ELF-1 (cell line): ENCODE measurements at regions not wholly inside any gene's neighbourhood (a gene's known extent, or its start where the extent isn't known, plus 50 kb on each side); places are given as distances from the start of the nearest gene placed in this dataset.
"Not testable (repeated sequence)": the region's sequence is repeated elsewhere in the genome, so short reads cannot be mapped to it uniquely, and the experiment has no call there.

Experiments used
- DNase-seq: peaks from one replicate; pipeline ENCODE4 v3.0.0-alpha.2; 2016; ENCODE audit warnings: low read depth, low spot score

DNA sequence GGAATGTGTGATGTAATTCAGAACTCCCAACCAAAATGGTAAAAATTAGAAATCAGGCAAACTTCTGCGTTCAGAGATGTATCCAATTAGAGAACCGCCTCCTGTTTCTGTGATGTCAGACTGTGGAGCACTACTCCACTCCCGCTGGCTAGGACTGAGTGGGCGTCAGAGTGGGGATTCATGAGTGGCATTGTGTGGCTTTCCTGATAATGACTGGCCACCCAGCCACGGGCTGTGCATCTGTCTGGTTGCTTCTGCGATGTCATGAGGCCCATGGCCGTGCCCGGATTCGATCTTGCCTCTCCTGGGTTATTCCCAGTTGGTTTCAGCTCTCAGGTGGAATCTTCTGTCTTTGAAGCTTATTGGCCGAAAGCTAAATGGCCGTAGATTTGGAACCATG, 87.1 kb upstream of the KCNA1 start:
- DNase-seq, result no peak

DNA sequence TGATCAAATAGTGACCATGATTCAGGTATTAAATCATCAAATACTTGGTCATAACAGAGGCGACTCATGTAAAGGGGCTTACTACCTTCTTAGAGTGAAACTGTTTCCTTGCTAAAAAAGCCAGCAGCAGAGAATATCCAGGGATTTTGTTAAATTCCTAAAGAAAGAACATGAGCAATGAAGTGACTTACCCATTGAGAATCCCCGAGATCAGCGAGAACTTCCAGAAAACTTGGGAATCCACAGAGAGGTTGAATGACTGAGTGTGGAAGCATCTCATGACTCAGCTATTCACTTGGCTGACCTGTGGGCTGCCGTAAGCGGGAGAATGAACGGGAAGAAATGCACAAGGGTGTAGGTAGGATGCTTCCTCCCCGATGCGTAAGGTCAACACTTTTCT, 85.3 kb upstream of the KCNA1 start:
- peak; percentile 32 for DNase-seq

DNA sequence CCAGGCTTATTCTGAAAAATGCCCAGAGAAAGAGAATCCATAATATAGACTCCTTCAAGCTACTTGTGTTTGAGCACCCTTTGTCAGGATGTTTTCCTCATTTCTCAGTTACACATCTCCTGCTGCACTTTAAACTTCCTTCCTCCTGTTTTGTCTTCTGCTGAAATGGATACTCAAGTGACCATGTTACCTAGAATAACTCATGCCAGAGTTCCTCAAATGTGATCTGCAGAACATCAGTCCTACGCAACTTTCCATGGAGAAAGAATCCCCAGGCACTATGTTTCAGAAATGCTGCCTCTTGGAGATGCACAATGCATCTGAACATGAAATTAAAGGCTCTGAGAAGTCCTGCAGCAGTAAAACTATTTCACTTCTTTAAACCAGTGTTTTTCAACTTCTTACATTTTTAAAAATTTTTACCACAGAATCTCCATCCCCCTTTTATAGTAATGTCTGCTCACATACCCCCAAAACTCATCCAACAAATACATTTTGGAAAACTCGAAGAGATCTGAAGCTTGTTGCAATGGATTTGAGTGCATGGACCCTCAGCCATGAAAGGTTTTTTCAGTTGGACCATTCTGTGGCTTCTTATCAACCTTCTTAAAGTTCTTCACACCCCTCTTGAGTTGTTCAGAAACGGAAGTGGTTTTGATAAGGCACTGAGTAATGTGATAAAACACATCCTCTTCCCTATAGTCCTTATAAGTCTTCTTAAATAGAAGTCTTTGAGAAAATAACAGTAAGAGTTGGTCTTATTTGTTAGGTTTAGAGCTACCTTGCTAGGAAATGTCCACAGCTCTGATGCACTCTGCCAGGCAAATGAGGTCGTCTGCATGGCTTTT, 84.5 kb upstream of the KCNA1 start:
- DNase-seq, result no peak

DNA sequence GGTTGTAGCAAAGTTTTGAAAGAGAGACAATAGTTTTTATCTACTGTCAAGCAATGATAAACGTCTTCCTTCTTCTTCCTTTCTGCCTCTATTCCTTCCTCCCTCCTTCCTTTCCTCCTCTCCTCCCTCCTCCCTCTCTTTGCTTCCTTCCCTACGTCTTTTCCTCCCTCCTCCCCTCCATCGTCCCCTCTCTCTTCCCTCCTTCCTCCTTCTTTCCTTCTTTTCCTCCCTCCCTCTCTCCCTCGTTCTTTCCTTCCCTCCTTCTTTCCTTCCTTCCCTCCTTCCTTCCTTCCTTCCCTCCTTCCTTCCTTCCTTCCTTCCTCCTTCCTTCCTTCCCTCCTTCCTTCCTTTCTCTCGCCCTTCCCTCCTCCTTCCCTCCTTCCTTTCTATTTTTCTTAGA, 82.8 kb upstream of the KCNA1 start:
- DNase-seq, result no peak

DNA sequence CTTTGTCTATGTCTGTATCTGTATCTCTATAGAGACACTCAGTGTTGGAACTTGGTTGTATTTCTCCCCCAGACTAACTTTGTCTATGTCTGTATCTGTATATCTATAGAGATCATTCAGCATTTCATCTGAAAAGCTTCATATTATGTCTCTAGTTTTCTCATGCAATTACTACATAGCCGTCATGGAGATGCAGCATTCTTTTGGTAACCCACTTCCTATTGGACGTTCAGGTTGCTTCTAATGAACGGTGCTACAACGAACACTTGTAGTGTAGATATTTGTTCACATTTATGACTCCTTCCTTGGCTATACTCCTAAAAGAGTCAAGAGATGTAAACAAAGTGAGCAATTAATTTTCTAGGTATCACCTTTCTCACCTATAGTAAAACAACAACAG, 81.5 kb upstream of the KCNA1 start:
- no peak for DNase-seq

DNA sequence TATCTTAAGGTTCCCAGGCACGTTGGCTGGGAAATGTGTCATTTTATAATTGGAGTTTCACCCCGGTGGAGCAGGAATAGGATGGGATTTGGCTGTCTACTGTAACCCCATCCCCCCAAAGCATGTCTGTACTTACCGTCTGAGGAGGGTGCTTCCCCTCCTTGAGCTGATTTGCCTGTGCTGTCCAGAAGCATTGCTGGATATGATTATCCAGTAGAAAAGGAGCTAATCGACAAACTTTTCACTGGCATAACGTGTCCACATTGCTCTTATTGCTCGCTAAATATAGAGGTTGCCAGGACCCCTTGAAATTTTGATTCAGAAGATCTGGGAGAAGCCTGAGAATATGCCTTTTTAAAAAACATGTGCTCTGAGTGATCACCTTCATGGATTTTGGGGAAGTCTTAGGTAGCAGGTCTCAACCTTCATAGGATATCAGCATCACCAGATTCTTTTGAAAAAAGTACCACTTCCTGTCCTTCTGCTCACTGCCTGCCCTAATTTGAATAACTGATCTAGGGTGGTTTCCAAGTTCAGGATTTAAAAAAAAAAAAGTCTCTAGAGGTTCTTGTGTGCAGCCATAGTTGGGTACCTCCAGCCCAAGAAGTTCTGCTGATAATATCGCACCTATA, 80.4 kb upstream of the KCNA1 start:
- DNase-seq, result no peak

DNA sequence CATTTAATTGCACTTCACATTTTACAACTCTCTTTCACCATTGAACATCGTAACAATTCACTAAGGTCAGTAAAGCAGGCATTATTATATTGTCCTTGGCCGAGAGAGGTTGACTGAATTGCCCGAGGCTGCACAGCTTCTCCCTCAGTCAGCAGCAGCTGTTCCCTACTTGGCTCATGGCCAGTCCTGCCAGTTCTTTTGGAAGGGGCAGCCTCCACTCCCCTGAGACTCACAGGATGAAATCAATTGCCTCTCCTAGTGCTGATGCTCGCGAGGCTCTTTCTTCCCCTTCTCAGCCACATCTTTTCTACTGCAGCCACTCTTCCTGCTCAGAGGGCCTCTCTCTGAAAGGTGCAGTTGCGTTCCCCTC, 79.9 kb upstream of the KCNA1 start:
- DNase-seq, result no peak

DNA sequence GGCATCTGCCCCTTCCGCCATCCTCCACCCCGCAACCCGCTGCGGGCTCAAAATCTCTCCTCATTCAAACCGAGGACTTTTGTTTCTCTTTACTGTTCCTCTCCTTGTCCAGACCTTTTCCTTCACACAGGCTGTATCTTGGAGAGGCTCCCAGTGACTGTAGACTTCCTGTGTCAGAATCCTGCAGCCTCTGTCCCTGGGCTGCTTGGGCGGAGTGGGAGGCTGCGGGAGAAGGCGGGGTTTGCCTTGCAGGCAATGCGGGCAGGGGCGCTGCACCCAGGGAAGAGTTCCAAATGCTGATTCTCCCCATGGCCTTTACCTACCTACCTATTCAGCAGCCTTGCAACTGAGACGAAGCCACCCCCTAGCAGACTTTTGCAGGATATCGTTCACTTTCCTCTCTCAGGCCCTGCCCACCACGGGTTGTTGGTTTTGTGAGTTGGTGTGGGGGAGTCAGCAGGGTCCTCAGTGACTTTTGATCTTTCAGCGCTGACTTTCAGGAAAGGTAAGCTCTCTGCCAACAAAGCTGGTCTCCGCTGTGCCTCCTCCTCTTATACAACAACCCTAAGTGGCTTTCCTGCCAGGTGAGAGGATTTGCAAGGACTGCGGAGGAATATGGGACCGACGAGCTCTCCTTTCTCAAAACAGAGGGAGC, 79.0 kb upstream of the KCNA1 start:
- no peak for DNase-seq

DNA sequence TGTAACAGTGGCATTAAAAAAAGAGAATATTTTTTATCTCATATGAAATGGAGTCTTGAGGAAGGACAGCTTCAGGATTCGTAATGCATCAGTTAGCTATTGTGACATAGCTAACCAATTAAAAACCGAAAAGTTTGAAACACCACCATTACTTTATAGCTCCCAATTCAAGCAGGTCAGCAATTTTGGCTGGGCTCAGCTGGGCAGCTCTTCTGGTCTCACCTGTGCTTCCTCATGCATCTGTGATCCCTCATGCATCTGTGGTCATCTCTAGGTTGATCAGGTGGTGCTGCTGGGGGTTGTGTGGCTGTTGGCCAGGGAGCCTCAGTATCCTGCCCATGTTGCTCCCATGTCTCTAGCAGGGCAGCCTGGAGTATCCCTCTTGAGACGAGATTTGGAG, 76.7 kb upstream of the KCNA1 start:
- no peak for DNase-seq

DNA sequence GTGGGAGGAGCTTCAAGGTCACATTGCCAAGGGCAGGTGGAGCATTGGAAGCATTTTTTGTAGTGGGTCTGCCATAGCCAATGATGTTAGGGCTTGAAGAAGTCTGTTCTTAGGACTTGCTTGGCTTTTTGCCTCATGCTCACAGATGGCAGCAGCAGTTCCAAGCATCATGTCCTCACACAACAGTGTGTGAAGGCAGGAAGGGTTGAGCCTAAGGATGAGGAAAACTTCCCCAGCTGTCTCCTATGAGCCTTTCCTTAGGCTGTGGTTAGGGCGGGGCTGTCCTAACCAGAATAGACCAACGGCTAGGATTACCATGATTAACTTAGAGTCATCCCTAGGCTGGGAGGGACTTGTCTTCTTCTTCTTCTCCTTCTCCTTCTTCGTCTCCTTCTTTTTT, 76.2 kb upstream of the KCNA1 start:
- DNase-seq, result no peak

DNA sequence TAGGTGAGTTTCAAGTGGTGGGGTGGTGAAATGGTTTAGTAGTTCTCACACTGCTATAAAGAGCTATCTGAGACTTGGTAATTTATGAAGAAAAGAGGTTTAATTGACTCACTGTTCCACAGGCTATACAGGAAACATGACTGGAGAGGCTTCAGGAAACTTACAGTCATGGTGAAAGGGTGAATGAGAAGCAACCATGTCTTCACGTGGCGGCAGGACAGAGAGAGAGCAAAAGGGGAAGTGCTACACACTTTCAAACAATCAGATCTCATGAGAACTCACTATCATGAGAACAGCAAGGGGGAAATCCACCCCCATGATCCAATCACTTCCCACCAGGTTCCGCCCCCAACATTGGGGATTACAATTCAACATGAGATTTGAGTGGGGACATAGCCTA, 67.3 kb upstream of the KCNA1 start:
- not testable (repeated sequence) for DNase-seq

DNA sequence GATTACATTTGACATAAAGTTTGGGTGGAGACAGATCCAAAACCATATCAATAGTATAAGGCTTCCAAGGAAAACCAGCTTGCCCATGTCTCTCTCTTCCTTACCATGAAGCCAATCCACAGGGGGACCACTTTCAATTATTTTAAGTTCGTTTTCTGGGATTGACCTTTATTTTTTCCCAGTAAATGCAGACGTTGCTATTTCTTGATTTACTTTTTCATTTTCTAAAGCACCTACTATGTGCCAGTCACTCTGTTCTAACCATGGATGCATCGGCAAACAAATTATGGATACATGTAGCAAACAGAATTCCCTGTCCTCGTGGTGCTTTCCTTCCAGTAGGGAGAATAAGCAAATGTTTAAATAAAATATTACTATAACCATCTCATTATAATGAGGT, 65.8 kb upstream of the KCNA1 start:
- no peak for DNase-seq

DNA sequence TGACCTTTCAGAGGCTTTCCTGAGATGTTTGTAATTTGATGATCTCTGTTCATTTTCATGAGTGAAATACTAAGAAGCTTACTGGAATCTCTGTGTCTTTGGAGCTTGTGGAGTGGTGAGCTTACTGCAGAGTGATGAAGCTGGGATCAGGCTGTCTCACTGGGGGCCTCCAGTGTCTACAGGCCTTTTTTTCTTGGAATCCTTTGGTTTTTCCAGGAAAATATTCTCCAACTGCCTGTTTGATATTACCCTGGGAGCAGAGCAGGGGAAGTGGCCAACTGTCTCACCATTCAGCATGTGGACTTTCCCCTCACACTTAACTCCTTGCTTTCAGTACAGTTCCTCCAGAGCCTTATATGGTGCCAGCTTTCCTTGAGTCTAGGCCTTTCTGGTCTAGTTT, 62.0 kb upstream of the KCNA1 start:
- DNase-seq, result no peak

DNA sequence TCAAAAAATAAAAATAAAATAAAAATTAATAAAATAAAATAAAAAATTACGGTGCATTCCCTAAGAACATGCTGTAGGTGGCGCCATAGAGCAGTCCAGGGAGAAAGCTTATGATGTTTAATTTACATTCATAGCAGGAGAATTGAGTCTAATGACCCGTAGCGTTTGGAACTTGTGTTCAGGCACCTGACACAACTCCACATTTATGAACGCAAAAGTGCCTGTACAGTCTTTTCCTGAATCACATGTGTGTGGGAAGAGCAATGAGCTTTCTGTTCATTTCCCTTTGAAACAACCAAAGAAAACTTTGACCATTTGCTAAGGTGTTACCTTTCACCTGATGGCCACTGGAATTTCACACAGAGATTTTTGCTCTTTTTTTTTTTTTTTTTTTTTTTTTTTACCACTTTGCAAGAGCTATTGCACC, 60.6 kb upstream of the KCNA1 start:
- no peak for DNase-seq

DNA sequence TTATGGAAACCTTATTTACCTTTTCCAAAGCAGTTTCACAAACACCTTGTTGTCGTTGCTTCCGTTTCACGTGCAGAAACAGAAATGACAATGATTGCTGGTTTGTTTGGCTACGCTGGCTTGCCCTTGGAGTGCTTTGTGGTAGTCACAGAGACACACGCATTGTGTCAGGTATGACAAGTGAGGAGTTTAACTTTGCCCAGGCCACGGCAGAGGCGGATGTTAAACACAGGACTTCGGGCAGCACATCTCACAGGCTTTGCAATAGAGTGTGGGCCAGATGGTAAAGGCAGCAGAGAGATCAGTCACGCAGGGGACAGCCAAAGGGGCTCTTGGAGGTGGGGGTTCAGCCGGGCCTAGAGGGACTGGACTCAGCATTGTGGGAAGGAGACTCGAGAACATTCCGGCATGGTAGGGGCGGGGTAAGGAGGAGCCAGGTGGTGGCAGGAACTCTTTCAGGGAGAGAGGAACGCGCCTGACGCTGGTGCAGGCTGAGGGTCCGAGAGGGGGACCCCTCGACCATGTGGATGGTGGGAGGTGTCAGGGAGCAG, 59.8 kb upstream of the KCNA1 start:
- no peak for DNase-seq

DNA sequence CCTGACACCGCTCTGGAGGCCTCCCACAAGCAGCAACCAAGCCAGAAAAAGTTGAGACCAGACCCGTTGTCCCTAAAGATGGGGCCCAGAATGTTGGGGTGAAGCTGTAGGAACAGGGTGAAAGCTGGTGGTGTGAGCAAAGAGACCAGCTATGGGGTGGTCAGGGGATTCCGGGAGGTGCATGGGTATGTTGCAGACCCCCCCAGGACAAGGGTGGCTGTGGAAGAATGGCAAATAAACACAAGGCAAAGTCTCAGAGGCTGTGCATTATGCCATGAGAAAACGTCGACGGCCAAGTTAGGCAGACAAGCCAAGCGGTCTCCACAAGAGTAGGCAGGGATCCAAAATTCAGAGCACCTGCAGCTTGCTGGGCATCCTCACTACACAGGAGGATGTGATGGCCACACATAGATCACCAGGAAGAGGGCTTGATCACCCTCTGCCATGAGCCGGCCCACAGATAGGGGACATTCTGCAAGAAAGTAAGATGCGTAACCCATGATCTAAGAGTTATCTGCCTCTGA, 58.8 kb upstream of the KCNA1 start:
- DNase-seq, result no peak

DNA sequence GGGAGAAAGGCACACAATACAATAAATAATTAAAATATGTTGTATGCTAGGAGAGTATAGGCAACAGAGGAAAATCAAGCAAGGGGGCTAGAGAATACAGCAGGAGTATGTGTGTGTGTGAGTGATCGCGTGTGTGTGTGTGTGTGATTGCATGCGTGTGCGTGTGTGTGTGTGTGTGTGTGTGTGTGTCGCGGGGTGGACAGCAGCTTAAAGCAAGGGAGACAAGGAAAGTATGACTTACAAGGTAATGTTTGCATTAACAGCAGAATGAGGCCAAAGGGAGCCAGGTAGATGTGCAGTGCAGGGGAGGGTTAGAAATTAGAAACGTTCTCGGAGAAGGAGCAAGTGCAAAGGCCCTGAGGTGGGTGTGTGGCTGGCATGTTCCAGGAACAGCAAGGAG, 57.4 kb upstream of the KCNA1 start:
- DNase-seq, result no peak

DNA sequence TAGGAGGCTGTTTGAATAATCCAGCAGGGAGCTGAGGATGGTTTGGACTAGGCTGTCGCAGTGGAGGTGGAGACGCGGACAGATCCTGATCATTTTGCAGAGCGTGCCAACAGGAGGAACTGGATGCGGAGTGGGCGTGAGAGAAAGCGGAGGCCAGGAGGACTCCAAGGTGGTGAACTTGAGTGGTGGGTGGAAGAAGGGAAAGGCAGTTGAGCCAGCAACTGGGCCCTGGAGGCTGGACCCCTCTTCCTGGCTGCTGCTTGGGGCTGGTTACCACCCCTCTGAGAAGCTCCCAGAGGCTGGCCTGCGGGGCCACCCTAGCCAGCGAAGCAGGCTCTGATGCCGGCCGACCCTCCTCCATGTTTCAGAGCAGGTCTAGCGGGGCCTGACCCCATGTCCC, 56.8 kb upstream of the KCNA1 start:
- no peak for DNase-seq

DNA sequence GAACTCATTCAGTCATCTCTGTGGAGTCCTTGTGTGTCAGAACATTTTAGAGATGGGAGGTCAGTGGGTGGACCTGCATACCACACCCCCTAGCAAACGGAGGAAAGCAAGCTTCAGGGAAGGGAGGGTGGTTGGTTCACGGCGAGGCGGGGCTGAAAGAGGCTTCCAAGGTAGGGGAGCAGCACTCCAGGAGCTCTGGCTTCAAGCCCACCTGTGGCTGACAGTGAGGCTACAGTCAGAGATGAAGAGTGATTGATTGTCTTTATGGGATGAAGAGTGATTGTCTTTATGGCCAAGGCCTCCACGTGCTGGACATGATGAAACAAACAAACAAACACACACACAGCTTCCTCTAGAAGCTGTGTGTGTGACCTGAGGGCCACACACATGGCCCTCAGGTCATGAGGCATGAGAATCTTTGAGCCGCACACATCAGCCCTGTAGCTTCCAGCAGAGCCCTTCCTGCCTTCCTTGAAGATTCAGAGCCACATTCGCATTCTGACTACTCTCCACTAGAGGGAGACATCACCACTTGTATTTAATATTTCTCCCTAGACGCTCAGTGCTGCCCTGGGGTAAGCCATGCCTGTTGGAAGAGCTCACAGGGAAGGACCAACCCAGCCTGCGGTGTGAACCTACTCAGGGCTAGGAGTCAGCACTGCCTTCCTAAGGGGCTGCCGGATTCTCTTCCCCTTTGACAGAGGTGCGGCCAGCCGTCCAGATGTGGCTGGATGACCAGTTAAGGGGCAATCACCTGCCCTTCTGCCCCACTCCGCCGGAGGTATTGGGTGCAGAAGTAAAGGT, 54.4 kb upstream of the KCNA1 start:
- DNase-seq, result peak; percentile 84

DNA sequence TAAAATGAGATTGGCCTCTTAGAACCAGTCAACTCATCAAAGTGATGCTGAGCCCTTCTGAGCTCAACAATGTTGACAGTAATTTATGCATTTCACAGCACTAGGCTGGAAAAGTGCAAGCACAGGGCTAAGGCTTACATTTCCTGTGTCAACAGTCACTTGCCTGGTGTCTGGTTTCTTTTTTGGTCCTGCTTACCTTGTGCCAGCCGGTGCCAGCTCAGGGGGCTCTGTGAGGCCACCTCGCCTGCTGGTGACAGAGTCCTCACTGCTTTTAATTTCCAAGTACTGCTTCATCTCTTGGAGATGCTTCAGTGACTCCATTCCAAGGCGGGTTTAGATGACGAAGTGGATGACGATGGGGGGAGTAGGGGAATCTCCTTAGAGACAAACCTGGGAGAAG, 53.1 kb upstream of the KCNA1 start:
- DNase-seq, result no peak

DNA sequence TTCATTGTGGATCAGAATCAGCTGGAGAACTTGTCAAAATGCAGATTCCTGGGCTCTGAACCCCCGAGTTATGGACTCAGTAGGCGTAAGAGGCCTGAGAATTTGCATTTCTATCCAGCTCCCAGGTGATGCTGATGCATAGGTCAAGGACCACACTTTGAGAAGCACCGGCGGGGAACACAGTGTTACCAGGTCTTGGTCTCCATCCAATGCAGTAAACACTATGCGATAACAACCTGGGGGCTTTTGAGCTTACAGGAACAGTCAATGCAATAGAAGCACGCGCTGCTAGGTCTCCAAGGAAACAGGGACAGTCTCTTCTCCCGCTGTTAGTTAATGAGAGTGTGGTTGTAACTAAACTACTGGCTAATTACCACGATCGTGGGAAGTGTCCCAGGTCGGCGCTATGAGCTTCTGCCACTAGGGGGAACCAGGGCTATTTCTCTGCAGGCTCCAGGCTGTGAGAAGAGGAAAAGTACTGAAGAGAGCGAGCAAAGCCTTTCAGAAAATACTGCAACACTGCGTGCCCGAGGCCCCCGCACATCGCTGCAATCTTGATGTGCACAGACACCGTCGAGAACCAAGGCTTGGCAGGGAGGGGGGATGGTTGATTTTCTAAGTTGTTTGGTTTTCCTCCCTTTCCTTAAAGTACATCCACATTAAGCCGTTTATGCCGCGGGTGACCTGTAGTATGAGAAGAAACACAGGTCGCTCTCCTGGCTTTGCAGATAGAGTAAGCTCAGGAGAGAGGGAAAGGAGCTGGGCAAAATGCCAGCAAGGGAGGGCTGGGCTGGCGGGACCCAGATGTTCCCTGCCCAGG, 52.0 kb upstream of the KCNA1 start:
- DNase-seq, result peak; percentile 91
